ENCODE measurements at regions not wholly inside any gene's neighbourhood (a gene's known extent, or its start where the extent isn't known, plus 50 kb on each side); places are given as distances from the start of the nearest gene placed in this dataset.

- Histone ChIP-seq H3K27me3 (peaks cover 10% of the 10 kb centered on the region), H3K9me2 (replicated peaks; ENCODE audit: insufficient read depth) (no peaks in the 10 kb centered on the region), H3K4me2 (no peak overlapping the region), H3K4me1 (ENCODE audit: insufficient read depth) (no peaks in the 10 kb centered on the region), H3K36me3 (replicated peaks; ENCODE audit: insufficient read depth, low read depth) (no peaks in the 10 kb centered on the region), H3K9me3 (ENCODE audit: low read depth) (no peaks in the 10 kb centered on the region), H3K79me2 (no peaks in the 10 kb centered on the region), H3K27ac (no peak overlapping the region), H4K20me1 (ENCODE audit: insufficient read depth, poor library complexity, severe bottlenecking) (no peaks in the 10 kb centered on the region), H3K4me3 (no peak overlapping the region), H2AFZ (no peak overlapping the region)
- no peak for DNase-seq (ENCODE audit: low spot score)
- WGBS (ENCODE audit: low lambda C conversion rate, missing lambda C conversion rate) = 61% methylated on average over 2 of the region's 2 CpGs
- no peak for TF ChIP-seq EZH2 (IDR thresholded peaks at IDR 0.05; ENCODE audit: borderline replicate concordance)
- no peak for TF ChIP-seq CTCF (IDR thresholded peaks at IDR 0.05; ENCODE audit: poor library complexity)
- no peak for TF ChIP-seq EZH2phosphoT487 (IDR thresholded peaks at IDR 0.05; ENCODE audit: low read depth, severe bottlenecking, unreplicated experiment)
These were observed 324.1 kb upstream of the NCAM1 start for GRCh38 chr11:112637076-112637475.

- Histone ChIP-seq H3K4me2 (no peak overlapping the region), H2AFZ (no peak overlapping the region), H3K79me2 (no peaks in the 10 kb centered on the region), H3K27me3 (peaks cover 10% of the 10 kb centered on the region), H3K9me2 (replicated peaks; ENCODE audit: insufficient read depth) (no peaks in the 10 kb centered on the region), H3K27ac (no peak overlapping the region), H3K4me3 (no peak overlapping the region), H3K9me3 (ENCODE audit: low read depth) (no peaks in the 10 kb centered on the region), H4K20me1 (ENCODE audit: insufficient read depth, poor library complexity, severe bottlenecking) (no peaks in the 10 kb centered on the region), H3K4me1 (ENCODE audit: insufficient read depth) (no peaks in the 10 kb centered on the region), H3K36me3 (replicated peaks; ENCODE audit: insufficient read depth, low read depth) (no peaks in the 10 kb centered on the region)
- DNase-seq (ENCODE audit: low spot score) = no peak
- TF ChIP-seq CTCF (IDR thresholded peaks at IDR 0.05; ENCODE audit: poor library complexity) = no peak
- no peak for TF ChIP-seq EZH2 (IDR thresholded peaks at IDR 0.05; ENCODE audit: borderline replicate concordance)
- TF ChIP-seq EZH2phosphoT487 (IDR thresholded peaks at IDR 0.05; ENCODE audit: low read depth, severe bottlenecking, unreplicated experiment) = no peak
These were observed 323.3 kb upstream of the NCAM1 start for GRCh38 chr11:112637876-112638275.

DNA sequence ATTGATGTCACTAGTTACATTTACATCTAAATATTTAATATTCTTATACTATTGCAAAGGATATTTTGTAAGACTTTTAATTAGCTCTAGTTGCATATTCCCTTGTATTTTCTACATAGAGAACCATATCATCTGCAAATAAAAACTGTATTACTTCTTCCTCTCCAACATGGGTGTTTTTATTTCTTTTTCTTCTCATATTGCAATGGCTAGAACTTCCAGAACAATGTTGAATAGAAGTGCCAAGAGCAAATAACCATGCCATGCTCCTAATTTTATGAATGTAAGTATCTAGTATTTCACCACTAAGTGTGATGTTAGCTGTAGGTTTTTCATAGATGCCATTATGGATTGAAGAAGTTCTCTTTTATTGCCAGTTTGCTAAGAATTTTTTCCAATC lies 321.8 kb upstream of the NCAM1 start:
- no peaks in the 10 kb centered on the region for H3K36me3 ChIP-seq (replicated peaks; ENCODE audit: insufficient read depth, low read depth)
- H3K27ac ChIP-seq = no peak overlapping the region
- DNase-seq (ENCODE audit: low spot score) = no peak
- no peaks in the 10 kb centered on the region for H3K9me2 ChIP-seq (replicated peaks; ENCODE audit: insufficient read depth)
- no peak overlapping the region for H3K4me2 ChIP-seq
- H3K9me3 ChIP-seq (ENCODE audit: low read depth) = no peaks in the 10 kb centered on the region
- no peaks in the 10 kb centered on the region for H3K79me2 ChIP-seq
- no peak overlapping the region for H2AFZ ChIP-seq
- no peaks in the 10 kb centered on the region for H3K4me1 ChIP-seq (ENCODE audit: insufficient read depth)
- no peaks in the 10 kb centered on the region for H4K20me1 ChIP-seq (ENCODE audit: insufficient read depth, poor library complexity, severe bottlenecking)
- H3K4me3 ChIP-seq = no peak overlapping the region
- H3K27me3 ChIP-seq = no peaks in the 10 kb centered on the region
- no peak for TF ChIP-seq EZH2phosphoT487 (IDR thresholded peaks at IDR 0.05; ENCODE audit: low read depth, severe bottlenecking, unreplicated experiment)
- no peak for TF ChIP-seq CTCF (IDR thresholded peaks at IDR 0.05; ENCODE audit: poor library complexity)
- no peak for TF ChIP-seq EZH2 (IDR thresholded peaks at IDR 0.05; ENCODE audit: borderline replicate concordance)

GRCh38 chr11:112643416-112643815 lies 317.8 kb upstream of the NCAM1 start:
- Histone ChIP-seq H3K4me3 (no peak overlapping the region), H3K9me2 (replicated peaks; ENCODE audit: insufficient read depth) (no peaks in the 10 kb centered on the region), H3K4me2 (no peak overlapping the region), H3K36me3 (replicated peaks; ENCODE audit: insufficient read depth, low read depth) (no peaks in the 10 kb centered on the region), H3K27me3 (no peaks in the 10 kb centered on the region), H2AFZ (no peak overlapping the region), H3K4me1 (ENCODE audit: insufficient read depth) (no peaks in the 10 kb centered on the region), H4K20me1 (ENCODE audit: insufficient read depth, poor library complexity, severe bottlenecking) (no peaks in the 10 kb centered on the region), H3K9me3 (ENCODE audit: low read depth) (no peaks in the 10 kb centered on the region), H3K79me2 (no peaks in the 10 kb centered on the region), H3K27ac (no peak overlapping the region)
- TF ChIP-seq CTCF (IDR thresholded peaks at IDR 0.05; ENCODE audit: poor library complexity) = no peak
- DNase-seq (ENCODE audit: low spot score) = no peak

Data from hepatocyte (in vitro differentiated cells).